Kidney glomerular epithelial cell (primary cell): ENCODE measurements at regions not wholly inside any gene's neighbourhood (a gene's known extent, or its start where the extent isn't known, plus 50 kb on each side); places are given as distances from the start of the nearest gene placed in this dataset.
"Not testable (repeated sequence)": the region's sequence is repeated elsewhere in the genome, so short reads cannot be mapped to it uniquely, and the experiment has no call there.

ENCODE experiments used
- DNase-seq: peaks from one replicate; lab custom pipeline; 2025; lab: John Stamatoyannopoulos, UW

GRCh38 chr13:67557118-67557517 is 327.0 kb upstream of the PCDH9 start:
- no peak for DNase-seq

- no peak for DNase-seq
These were observed 324.8 kb upstream of the PCDH9 start for GRCh38 chr13:67554746-67555452.

DNA sequence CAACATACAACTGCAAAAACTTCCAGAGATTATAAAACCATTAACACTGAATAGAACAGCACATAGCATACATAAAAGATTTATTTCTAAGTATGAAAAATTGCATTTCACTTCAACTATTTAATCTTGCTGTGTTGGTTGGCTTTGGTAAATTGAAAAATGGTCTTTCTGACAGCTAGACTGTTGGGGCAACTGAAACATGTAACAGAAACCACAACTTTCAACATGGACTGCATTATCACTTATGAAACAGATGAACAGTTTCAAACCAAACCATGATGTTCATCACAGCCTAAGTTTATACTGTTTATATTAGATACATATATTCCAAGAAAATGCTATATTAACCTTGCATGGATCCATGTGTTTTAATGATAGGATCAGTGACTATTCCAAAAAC is 324.1 kb upstream of the PCDH9 start:
- DNase-seq: no peak

DNA sequence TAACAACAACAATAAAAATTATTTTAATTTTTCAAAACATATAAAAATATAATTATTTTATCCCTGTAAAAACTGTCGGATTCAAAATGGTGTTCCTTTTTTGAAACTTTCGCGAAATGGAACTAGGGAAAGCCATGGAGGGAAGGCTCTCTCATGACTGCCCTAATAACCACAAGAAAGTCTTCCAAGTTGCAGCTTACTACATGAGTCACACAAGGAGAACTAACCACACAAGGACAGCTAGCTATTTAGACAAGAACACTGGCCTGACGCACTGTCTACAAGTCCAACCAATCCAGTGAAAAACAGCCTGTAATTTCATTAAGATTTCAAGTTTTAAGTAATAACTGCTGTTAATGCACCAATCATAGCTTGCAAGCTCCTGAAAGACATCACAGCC is 319.2 kb upstream of the PCDH9 start:
- DNase-seq: peak; percentile 21

GRCh38 chr13:67538906-67539305 is 308.8 kb upstream of the PCDH9 start:
- DNase-seq: no peak

DNA sequence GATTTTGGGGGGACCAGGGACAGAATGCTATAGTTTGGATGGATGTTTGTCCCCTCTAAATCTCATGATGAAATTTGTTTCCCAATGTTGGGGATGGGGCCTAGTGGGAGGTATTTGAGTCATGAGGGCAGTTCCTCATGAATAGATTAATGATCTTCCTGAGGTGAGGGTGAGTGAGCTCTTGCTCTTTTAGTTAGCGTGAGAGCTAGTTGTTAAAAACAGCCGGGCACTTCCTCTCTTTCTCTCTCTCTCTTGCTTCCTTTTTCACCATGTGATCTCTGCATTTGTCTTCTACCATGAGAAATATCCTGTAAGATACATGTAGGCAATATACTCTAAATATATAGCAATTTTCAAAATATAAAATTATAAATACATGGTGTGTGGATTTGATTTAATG is 290.8 kb upstream of the PCDH9 start:
- DNase-seq: no peak

DNA sequence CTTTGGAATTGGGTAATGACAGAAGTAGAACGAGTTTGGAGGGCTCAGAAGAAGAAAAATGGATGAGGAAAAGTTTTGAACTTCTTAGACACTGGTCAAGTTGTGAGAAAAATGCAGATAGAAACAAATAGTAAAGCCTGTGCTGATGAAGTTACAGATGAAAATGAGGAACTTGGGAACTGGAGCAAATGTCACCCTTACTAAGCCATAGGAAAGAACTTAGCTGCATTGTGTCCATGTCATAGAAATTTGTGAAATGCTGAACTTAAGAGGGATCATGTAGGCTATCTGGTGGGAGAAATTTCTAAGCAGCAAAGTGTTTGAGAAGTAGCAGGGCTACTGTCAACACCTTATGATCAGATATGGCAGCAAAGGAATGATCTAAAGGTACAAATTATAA is 289.2 kb upstream of the PCDH9 start:
- no peak for DNase-seq

DNA sequence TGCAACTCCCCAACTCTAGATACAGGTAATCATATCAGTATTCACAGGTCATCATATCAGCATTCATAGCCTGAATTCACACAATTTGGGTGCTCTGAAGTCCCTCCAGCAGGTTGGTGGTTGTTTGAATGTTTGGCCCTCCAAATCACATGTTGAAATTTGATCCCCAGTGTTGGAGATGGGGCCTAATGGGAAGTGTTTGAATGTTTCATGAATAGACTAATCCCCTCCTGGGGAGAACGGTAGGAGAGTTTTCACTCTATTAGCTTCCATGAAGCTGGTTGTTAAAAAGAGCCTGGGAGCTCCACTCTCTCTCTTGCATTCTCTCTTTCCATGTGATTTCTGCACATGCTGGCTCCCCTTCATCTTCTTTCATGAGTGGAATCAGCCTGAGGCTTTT is 288.6 kb upstream of the PCDH9 start:
- DNase-seq: no peak

DNA sequence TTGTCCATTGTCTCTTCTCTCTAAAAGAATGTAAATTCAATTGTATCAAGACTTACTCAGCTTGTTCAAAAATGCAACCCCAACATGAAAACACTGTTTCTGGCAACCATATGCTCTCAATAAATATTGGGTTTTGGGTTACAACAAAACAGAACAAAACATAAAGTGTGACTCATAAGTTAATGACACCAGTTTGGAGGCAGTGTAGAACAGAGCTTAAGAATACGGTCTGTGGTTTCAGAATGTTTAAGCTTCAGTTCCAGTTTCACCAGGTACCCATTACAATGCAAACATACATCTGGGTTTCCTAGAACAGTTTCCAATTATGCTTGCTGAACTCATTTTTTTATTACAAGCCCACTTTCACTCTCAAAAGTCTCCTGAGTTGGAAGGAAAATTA is 285.8 kb upstream of the PCDH9 start:
- DNase-seq: no peak

- no peak for DNase-seq
These were observed 278.9 kb upstream of the PCDH9 start for GRCh38 chr13:67509018-67509417.

DNA sequence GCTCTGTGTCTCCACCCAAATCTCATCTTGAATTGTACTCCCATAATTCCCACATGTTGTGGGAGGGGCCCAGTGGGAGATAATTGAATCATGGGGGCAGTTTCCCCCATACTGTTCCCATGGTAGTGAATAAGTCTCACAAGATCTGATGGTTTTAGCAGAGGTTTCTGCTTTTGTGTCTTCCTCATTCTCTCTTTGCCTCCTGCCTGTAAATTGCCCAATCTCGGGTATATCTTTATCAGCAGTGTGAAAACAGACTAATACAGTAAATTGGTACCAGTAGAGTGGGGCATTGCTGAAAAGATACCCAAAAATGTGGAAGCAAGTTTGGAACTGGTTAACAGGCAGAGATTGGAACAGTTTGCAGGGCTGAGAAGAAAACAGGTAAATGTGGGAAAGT is 278.1 kb upstream of the PCDH9 start:
- not testable (repeated sequence) for DNase-seq

DNA sequence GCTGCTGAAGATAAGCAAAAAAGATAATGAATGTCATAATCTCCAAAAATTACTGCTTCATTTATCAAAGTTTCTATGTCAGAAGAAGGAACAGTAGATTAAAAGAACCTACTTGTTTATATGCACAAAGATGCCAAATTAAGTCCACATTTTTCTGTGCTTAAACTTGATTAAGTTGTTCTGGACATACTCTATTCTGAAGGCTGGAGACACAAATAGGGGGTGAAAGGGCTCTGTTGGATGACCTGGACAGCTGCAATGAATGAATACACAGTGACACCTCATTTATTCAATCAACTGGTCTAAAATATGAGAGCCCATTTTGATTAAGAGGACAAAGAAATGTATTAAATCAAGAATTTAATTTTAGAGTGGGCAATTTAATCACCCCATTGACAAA is 276.3 kb upstream of the PCDH9 start:
- DNase-seq: no peak

DNA sequence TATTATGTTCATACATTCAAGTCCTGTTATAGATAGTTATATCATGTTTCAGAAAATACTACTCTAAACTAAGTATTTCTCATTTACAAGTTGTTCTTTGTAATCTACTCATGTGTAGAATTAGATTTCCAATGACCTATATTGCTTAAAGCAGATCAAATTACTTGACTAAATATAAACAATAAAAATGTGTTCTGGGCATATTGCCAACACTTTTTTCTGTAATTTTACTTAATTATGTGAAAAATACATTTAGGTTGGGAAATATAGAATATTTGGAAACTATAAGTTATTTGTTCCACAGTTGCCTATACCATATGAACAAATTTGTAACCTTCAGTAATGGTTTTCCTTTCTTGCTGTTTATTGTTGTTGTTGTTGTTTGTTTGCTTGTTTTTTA is 275.2 kb upstream of the PCDH9 start:
- no peak for DNase-seq

- no peak for DNase-seq
These were observed 268.8 kb upstream of the PCDH9 start for GRCh38 chr13:67498948-67499347.

DNA sequence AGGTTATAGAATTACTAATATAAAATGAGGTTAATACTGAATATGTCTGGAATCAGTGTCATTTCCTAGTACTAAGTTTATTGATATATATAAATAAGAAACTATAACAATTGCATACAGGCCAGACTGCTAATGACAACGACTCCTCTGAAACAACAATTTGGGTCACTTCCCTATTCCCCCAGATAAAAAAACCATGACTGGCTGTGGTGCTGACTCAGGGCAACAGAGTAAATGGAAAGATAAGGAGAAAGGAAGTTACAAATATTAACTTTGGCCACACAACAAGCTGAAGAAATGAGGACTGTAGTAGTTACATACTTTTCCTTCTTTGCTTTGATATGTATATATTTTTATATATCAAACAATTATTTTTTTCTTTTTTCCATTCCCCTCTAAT is 263.7 kb upstream of the PCDH9 start:
- no peak for DNase-seq

GRCh38 chr13:67489016-67489415 is 258.9 kb upstream of the PCDH9 start:
- no peak for DNase-seq

DNA sequence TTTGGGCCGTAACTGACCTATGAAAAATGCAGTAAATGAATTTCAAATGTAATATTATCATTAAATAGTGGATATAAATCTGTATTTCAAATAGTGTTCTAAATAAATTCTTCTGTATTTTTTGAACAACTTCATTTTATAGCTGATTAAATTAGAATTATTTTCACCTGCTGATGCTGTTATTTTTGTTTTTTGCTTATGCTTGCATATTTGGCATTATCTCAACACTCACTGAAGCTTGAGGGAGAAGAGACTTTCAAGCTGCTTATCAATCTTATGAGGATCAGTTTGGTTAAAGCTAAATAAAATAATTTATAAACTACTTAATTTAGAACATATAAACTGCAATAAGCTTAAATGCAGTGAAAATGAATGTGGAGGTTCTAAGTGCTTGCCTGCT is 251.3 kb upstream of the PCDH9 start:
- no peak for DNase-seq

- DNase-seq: no peak
These were observed 244.0 kb upstream of the PCDH9 start for GRCh38 chr13:67474115-67474514.

DNA sequence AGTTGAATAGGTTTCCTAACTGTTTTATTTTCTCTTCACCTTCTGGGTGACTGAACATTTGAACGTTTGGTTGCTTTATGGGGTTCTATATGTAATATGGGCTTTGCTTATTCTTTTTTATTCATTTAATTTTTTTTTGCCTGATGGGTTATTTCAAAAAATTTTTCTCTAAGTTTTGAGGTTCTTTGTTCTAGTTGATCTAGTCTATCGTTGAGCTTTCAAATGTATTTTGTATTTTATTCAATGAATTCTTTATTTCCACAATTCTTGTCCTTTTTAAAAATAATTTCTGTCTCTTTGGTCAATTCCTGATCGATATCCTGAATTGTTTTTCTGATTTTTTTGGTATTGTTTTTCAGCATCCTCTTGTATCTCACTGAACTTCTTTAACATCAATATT is 239.5 kb upstream of the PCDH9 start:
- DNase-seq: no peak

DNA sequence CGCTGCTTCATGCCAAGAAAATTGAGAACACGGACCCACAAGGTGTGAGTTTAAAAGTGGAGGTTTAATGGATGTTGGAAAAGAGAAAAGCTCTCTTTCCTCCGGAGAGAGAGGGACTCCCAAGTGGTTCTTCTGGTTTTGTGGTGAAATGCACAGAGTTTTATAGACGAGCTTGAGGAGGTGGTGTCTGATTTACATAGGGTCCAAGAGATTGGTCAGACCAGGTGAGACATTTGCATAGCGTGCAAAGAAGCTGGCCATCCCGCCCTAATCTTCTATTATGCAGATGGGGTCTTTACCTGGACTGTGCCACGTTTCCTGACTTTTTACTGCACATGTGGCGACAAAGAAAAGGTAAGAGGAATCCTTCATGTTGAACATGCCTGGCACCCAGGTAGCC is 236.4 kb upstream of the PCDH9 start:
- DNase-seq: no peak

DNA sequence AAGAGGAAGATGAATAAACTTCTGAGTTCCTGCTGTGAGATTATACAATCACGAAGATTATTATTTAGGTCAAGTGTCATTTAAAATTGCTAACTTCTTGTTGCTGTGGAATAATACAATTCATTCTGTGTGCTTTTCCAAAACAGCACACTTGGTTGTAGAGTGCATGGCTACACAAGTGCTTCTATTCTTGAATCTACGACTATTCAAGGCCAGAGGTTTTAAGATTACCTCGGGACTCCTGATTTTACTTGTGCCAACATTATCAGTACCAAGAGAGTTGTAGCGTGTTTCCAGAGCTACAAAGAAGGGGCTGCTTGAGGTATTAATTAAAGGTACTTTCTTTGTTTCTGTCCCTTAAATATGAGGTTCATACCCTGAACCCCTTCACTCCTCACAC is 234.0 kb upstream of the PCDH9 start:
- no peak for DNase-seq

- no peak for DNase-seq
These were observed 232.0 kb upstream of the PCDH9 start for GRCh38 chr13:67462098-67462497.

DNA sequence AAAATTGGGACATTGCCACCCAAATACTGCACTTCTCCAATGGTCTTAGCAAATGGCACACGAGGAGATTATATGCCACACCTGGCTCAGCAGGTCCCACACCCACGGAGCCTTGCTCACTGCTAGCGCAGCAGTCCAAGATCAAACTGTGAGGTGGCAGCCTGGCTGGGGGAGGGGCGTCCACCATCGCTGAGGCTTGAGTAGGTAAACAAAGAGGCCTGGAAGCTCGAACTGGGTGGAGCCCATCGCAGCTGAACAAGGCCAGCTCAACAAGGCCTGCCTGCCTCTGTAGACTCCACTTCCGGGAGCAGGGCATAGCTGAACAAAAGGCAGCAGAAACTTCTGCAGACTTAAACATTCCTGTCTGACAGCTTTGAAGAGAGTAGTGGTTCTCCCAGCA is 222.4 kb upstream of the PCDH9 start:
- DNase-seq: not testable (repeated sequence)

- no peak for DNase-seq
These were observed 215.3 kb upstream of the PCDH9 start for GRCh38 chr13:67445436-67445835.

DNA sequence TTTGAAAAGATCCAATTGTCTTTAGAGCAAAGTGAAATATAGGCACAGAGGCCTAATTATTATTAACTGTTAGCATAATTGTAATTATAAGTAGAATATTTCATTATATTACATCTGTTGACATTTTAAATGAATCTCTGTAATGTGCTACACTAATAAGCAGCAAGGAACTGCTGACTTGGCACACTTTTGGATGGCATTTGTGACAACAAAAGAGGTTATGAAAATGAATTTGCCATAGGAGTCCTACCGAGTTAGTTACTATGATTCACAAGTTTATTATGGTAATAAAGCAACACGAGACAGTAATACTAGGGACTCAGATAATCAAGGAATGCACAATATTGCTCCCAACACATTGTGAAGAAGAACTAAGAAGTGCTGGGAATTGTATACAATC is 213.8 kb upstream of the PCDH9 start:
- DNase-seq: no peak
